H1 (cell line): ENCODE measurements at regions not wholly inside any gene's neighbourhood (a gene's known extent, or its start where the extent isn't known, plus 50 kb on each side); places are given as distances from the start of the nearest gene placed in this dataset.

Source experiments
- CEBPB ChIP-seq: IDR thresholded peaks from 2 replicates; pipeline ENCODE4 v1.6.1; 2012; ENCODE audit warnings: low read depth, low read length
- CTCF ChIP-seq, 3 experiments: IDR thresholded peaks; 1 replicate in 2 of 3; 2 replicates in 1 of 3; pipeline versions ENCODE4 v1.5.1 to v1.6.1; 2011; ENCODE audit warnings: low read length in 3 of 3, mild to moderate bottlenecking in 3 of 3, inconsistent platforms in 2 of 3, low read depth in 1 of 3, moderate library complexity in 1 of 3; ENCODE audit not compliant: insufficient read depth in 1 of 3; ENCODE audit errors: control extremely low read depth in 1 of 3
- POLR2AphosphoS5 ChIP-seq: IDR thresholded peaks from 2 replicates; pipeline ENCODE4 v1.6.1; 2011; ENCODE audit warnings: low read depth, low read length
- RAD21 ChIP-seq, 2 experiments: IDR thresholded peaks in 1 of 2; conservative IDR thresholded peaks in 1 of 2; 2 replicates each; pipeline ENCODE4 v1.6.1; 2011; ENCODE audit warnings: low read depth in 2 of 2, low read length in 2 of 2, improper control_type of control experiment in 1 of 2, inconsistent platforms in 1 of 2, mild to moderate bottlenecking in 1 of 2, moderate library complexity in 1 of 2
- TBP ChIP-seq: IDR thresholded peaks from 2 replicates; pipeline ENCODE4 v1.6.1; 2011; ENCODE audit warnings: low read depth, low read length, improper control_type of control experiment

GRCh38 chr11:70620510-70621184, 222.3 kb downstream of the CTTN start:
- TF ChIP-seq CTCF (IDR thresholded peaks at IDR 0.05; ENCODE audit: control extremely low read depth in 1 of 3, insufficient read depth in 1 of 3, low read depth in 1 of 3, low read length in 3 of 3) (no peak), CEBPB (no peak), RAD21 (IDR thresholded peaks at IDR 0.05 in 1 of 2, conservative IDR thresholded peaks at IDR 0.05 in 1 of 2; ENCODE audit: low read depth in 2 of 2, low read length in 2 of 2) (no peak), TBP (no peak), POLR2AphosphoS5 (no peak)
